SK-N-SH (cell line): ENCODE measurements at regions not wholly inside any gene's neighbourhood (a gene's known extent, or its start where the extent isn't known, plus 50 kb on each side); places are given as distances from the start of the nearest gene placed in this dataset.

Experiments used
- CTCF ChIA-PET: fragments of 300-600, 350-600 bp; formaldehyde crosslinking; extraction: SDS; loops from one replicate; lab custom pipeline; 2021; lab: Yijun Ruan, JAX
- POLR2A ChIA-PET: fragments of 350-600 bp; sonication (Branson Sonifier 250); formaldehyde crosslinking; extraction: SDS; loops from one replicate; lab custom pipeline; 2020; ENCODE audit warnings: antibody characterized with exemption, inconsistent platforms; lab: Yijun Ruan, JAX
- DNase-seq: peaks from one replicate; pipeline ENCODE4 v3.0.0; 2012
- H2AFZ ChIP-seq: fragments of 200-600 bp; sonication (generic); 2 replicates; pipeline ENCODE4 v1.8.1; 2016; ENCODE audit warnings: antibody characterized with exemption, mild to moderate bottlenecking, low read depth
- H3F3A ChIP-seq: fragments of 200-600 bp; sonication (generic); replicated peaks from 2 replicates; pipeline ENCODE3; 2016; ENCODE audit warnings: antibody characterized with exemption, mild to moderate bottlenecking; ENCODE audit not compliant: insufficient read depth
- H3K27ac ChIP-seq, 2 experiments: fragments of 200-500 bp in 1 of 2; fragments of 200-600 bp in 1 of 2; sonication (Bioruptor generic) in 1 of 2; sonication (generic), shearing (Covaris generic) in 1 of 2; 2 replicates each; pipeline versions ENCODE4 v1.5.1 to v1.6.1; 2014 to 2016; ENCODE audit warnings: low read depth in 2 of 2, inconsistent platforms in 1 of 2, low read length in 1 of 2, mild to moderate bottlenecking in 1 of 2, mixed read lengths in 1 of 2
- H3K27me3 ChIP-seq: fragments of 200-600 bp; sonication (generic), shearing (Covaris generic); 2 replicates; pipeline ENCODE4 v1.6.1; 2016; ENCODE audit warnings: mixed run types; ENCODE audit not compliant: insufficient read depth
- H3K36me3 ChIP-seq, 2 experiments: fragments of 200-500 bp in 1 of 2; fragments of 200-600 bp in 1 of 2; sonication (Bioruptor generic) in 1 of 2; sonication (generic) in 1 of 2; replicated peaks in 1 of 2; 2 replicates each; pipeline versions ENCODE3 to v1.5.1; 2014 to 2016; ENCODE audit warnings: low read length in 1 of 2, mild to moderate bottlenecking in 1 of 2; ENCODE audit not compliant: insufficient read depth in 2 of 2, control insufficient read depth in 1 of 2
- H3K4me1 ChIP-seq, 2 experiments: fragments of 200-500 bp in 1 of 2; fragments of 200-600 bp in 1 of 2; sonication (Bioruptor generic) in 1 of 2; sonication (generic), shearing (Covaris generic) in 1 of 2; 2 replicates each; pipeline versions ENCODE4 v1.5.1 to v1.6.1; 2014 to 2016; ENCODE audit warnings: low read depth in 1 of 2, low read length in 1 of 2, mixed run types in 1 of 2; ENCODE audit not compliant: insufficient read depth in 2 of 2, control insufficient read depth in 1 of 2
- H3K4me2 ChIP-seq: fragments of 200-600 bp; sonication (generic), shearing (Covaris generic); 2 replicates; pipeline ENCODE4 v1.6.1; 2017; ENCODE audit warnings: mixed run types
- H3K4me3 ChIP-seq, 2 experiments: fragments of 200-500 bp in 1 of 2; fragments of 200-600 bp in 1 of 2; sonication (Bioruptor generic) in 1 of 2; sonication (generic), shearing (Covaris generic) in 1 of 2; 2 replicates each; pipeline versions ENCODE4 v1.5.1 to v1.8.1; 2014 to 2016; ENCODE audit warnings: low read depth in 2 of 2, inconsistent platforms in 1 of 2, low read length in 1 of 2, mild to moderate bottlenecking in 1 of 2, mixed read lengths in 1 of 2, moderate library complexity in 1 of 2
- H3K79me2 ChIP-seq: fragments of 200-600 bp; sonication (generic); 2 replicates; pipeline ENCODE4 v1.8.1; 2017; ENCODE audit warnings: mild to moderate bottlenecking; ENCODE audit not compliant: insufficient read depth
- H3K9ac ChIP-seq: fragments of 200-600 bp; sonication (generic); 2 replicates; pipeline ENCODE4 v1.6.1; 2017; ENCODE audit warnings: mixed run types
- H3K9me2 ChIP-seq: fragments of 200-600 bp; sonication (generic); 2 replicates; pipeline ENCODE4 v1.6.1; 2017; ENCODE audit warnings: mixed run types
- H3K9me3 ChIP-seq: fragments of 200-600 bp; sonication (generic); 2 replicates; pipeline ENCODE4 v1.6.1; 2017; ENCODE audit warnings: mixed run types, mild to moderate bottlenecking, moderate library complexity
- H4K20me1 ChIP-seq: fragments of 200-600 bp; sonication (generic); 2 replicates; pipeline ENCODE4 v1.6.1; 2017; ENCODE audit warnings: mild to moderate bottlenecking, mixed run types; ENCODE audit not compliant: insufficient read depth
- CTCF ChIP-seq: fragments of 200-600 bp; sonication (generic); IDR thresholded peaks from 2 replicates; pipeline ENCODE4 v1.6.1; 2017; ENCODE audit warnings: antibody characterized with exemption, mild to moderate bottlenecking, moderate library complexity
- EZH2phosphoT487 ChIP-seq: fragments of 200-600 bp; sonication (generic); IDR thresholded peaks from 2 replicates; pipeline ENCODE4 v1.6.1; 2017; ENCODE audit warnings: low read depth, mixed run types, mild to moderate bottlenecking, antibody characterized with exemption, moderate library complexity, borderline replicate concordance
- FOXM1 ChIP-seq: IDR thresholded peaks from 2 replicates; pipeline ENCODE4 v1.4.0; 2012; ENCODE audit warnings: low read depth, mild to moderate bottlenecking
- GABPA ChIP-seq: IDR thresholded peaks from 2 replicates; pipeline ENCODE4 v1.4.0; 2012; ENCODE audit warnings: low read depth, mild to moderate bottlenecking
- MEF2A ChIP-seq: IDR thresholded peaks from 2 replicates; pipeline ENCODE4 v1.4.0; 2012; ENCODE audit warnings: low read depth, borderline replicate concordance
- RFX5 ChIP-seq: IDR thresholded peaks from 2 replicates; pipeline ENCODE4 v1.6.1; 2012; ENCODE audit warnings: mild to moderate bottlenecking, improper control_type of control experiment, low read length
- SMC3 ChIP-seq: IDR thresholded peaks from 2 replicates; pipeline ENCODE4 v1.6.1; 2012; ENCODE audit warnings: low read depth, low read length, improper control_type of control experiment
- TCF12 ChIP-seq: IDR thresholded peaks from 2 replicates; pipeline ENCODE4 v1.4.0; 2012
- TEAD4 ChIP-seq: IDR thresholded peaks from 2 replicates; pipeline ENCODE4 v1.4.0; 2012; ENCODE audit warnings: mild to moderate bottlenecking, borderline replicate concordance; ENCODE audit not compliant: insufficient read depth
- YY1 ChIP-seq: IDR thresholded peaks from 2 replicates; pipeline ENCODE4 v1.4.0; 2012; ENCODE audit warnings: low read depth, mild to moderate bottlenecking
- WGBS: methylation state at CpG from one replicate; pipeline ENCODE4 v1.1.6; 2017; ENCODE audit warnings: low lambda C conversion rate; 5-methylcytosine and 5-hydroxymethylcytosine counted together
- TF ChIP-seq, protein P1 (sequence below): IDR thresholded peaks from 2 replicates; pipeline ENCODE4 v1.4.0; 2012; ENCODE audit warnings: low read depth, borderline replicate concordance
- TF ChIP-seq, protein P2 (sequence below): fragments of 150-350 bp; IDR thresholded peaks from 2 replicates; pipeline ENCODE4 v1.6.1; 2017; ENCODE audit warnings: antibody characterized with exemption, low read length, low read depth, borderline replicate concordance
- TF ChIP-seq, protein P3 (sequence below): IDR thresholded peaks from 2 replicates; pipeline ENCODE4 v1.4.0; 2012; ENCODE audit warnings: low read depth, borderline replicate concordance

GRCh38 chr7:35314354-35314753 is 60.5 kb upstream of the TBX20 start:
- ChIA-PET CTCF (interaction anchor here (0.5 to 1.7 kb wide), 3 partner anchors 40 to 1078 kb away, joined by 3 to 4 read pairs (median 3); no protein-coding TSS in a partner anchor), POLR2A (no interaction called here)
- no peak for DNase-seq
- Histone ChIP-seq H3K9me3 (no peaks in the 10 kb centered on the region), H3K4me1 (no peaks in the 10 kb centered on the region), H3K4me3 (no peak overlapping the region), H3K79me2 (no peaks in the 10 kb centered on the region), H3K27ac (no peak overlapping the region), H3K9ac (no peak overlapping the region), H3K4me2 (no peak overlapping the region), H2AFZ (no peak overlapping the region), H3F3A (no peaks in the 10 kb centered on the region), H3K9me2 (no peaks in the 10 kb centered on the region; the same call in 1 of the 2 replicates), H4K20me1 (no peaks in the 10 kb centered on the region), H3K36me3 (no peaks in the 10 kb centered on the region), H3K27me3 (no peaks in the 10 kb centered on the region; the same call in 1 of the 2 replicates)
- TF ChIP-seq, protein P1, sequence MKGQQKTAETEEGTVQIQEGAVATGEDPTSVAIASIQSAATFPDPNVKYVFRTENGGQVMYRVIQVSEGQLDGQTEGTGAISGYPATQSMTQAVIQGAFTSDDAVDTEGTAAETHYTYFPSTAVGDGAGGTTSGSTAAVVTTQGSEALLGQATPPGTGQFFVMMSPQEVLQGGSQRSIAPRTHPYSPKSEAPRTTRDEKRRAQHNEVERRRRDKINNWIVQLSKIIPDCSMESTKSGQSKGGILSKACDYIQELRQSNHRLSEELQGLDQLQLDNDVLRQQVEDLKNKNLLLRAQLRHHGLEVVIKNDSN, result no peak
- no peak for TF ChIP-seq TEAD4
- no peak for TF ChIP-seq YY1
- TF ChIP-seq GABPA, result no peak
- TF ChIP-seq FOXM1, result no peak
- TF ChIP-seq TCF12, result no peak
- TF ChIP-seq, protein P2, sequence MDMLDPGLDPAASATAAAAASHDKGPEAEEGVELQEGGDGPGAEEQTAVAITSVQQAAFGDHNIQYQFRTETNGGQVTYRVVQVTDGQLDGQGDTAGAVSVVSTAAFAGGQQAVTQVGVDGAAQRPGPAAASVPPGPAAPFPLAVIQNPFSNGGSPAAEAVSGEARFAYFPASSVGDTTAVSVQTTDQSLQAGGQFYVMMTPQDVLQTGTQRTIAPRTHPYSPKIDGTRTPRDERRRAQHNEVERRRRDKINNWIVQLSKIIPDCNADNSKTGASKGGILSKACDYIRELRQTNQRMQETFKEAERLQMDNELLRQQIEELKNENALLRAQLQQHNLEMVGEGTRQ, result no peak
- no peak for TF ChIP-seq EZH2phosphoT487
- TF ChIP-seq, protein P3, sequence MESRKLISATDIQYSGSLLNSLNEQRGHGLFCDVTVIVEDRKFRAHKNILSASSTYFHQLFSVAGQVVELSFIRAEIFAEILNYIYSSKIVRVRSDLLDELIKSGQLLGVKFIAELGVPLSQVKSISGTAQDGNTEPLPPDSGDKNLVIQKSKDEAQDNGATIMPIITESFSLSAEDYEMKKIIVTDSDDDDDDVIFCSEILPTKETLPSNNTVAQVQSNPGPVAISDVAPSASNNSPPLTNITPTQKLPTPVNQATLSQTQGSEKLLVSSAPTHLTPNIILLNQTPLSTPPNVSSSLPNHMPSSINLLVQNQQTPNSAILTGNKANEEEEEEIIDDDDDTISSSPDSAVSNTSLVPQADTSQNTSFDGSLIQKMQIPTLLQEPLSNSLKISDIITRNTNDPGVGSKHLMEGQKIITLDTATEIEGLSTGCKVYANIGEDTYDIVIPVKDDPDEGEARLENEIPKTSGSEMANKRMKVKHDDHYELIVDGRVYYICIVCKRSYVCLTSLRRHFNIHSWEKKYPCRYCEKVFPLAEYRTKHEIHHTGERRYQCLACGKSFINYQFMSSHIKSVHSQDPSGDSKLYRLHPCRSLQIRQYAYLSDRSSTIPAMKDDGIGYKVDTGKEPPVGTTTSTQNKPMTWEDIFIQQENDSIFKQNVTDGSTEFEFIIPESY, result no peak
- TF ChIP-seq SMC3, result no peak
- TF ChIP-seq MEF2A, result no peak
- 26% methylated on average over 2 of the region's 2 CpGs for WGBS

DNA sequence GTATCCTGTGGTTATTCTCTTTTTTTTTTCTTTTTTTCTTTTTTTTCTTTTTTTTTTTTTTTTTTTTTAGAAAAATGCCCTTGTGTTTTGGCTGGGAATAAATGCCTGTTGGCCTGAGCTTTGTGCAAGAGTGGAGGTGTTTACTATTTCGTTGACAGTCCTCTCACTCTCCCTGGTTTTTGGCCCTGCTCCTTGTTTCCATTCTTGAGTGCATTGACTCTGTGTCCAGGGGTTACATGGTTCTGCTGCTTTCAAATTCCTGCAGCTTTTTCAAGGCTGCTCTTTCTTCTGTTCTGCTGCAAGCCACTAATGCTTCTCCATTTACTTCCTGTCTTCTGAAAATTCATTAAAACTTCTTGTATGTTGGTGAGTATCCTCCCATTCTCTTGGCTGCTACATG is 59.7 kb upstream of the TBX20 start:
- no peaks in the 10 kb centered on the region for H3K79me2 ChIP-seq
- no peak overlapping the region for H3K4me3 ChIP-seq
- H3F3A ChIP-seq, result no peaks in the 10 kb centered on the region
- DNase-seq, result no peak
- POLR2A ChIA-PET, result no interaction called here
- no peak overlapping the region for H3K4me2 ChIP-seq
- no peaks in the 10 kb centered on the region for H3K9me3 ChIP-seq
- TF ChIP-seq CTCF (no peak), GABPA (no peak), RFX5 (no peak)
- 19% methylated on average over 1 of the region's 1 CpG for WGBS
- H2AFZ ChIP-seq, result no peak overlapping the region
- no peaks in the 10 kb centered on the region; the same call in 1 of the 2 replicates for H3K27me3 ChIP-seq
- H3K9me2 ChIP-seq, result no peaks in the 10 kb centered on the region; the same call in 1 of the 2 replicates
- H3K27ac ChIP-seq, result no peak overlapping the region
- H3K36me3 ChIP-seq, result no peaks in the 10 kb centered on the region
- no peaks in the 10 kb centered on the region for H3K4me1 ChIP-seq
- no peak overlapping the region for H3K9ac ChIP-seq
- H4K20me1 ChIP-seq, result no peaks in the 10 kb centered on the region
- CTCF ChIA-PET, result interaction anchor here (0.7 to 1.8 kb wide), 4 partner anchors 10 to 224 kb away, joined by 3 to 4 read pairs (median 4); no protein-coding TSS in a partner anchor
